Ovary (tissue), 3 donors: ENCODE measurements at regions not wholly inside any gene's neighbourhood (a gene's known extent, or its start where the extent isn't known, plus 50 kb on each side); places are given as distances from the start of the nearest gene placed in this dataset.
"Not testable (repeated sequence)": the region's sequence is repeated elsewhere in the genome, so short reads cannot be mapped to it uniquely, and the experiment has no call there.

Experiments
- CTCF ChIP-seq, 3 donors: fragments of 450-650 bp in 2 of 3; fragments of 200-600 bp in 1 of 3; IDR thresholded peaks; one replicate each; pipeline versions ENCODE4 v1.5.1 to v1.8.0; 2016 to 2022; ENCODE audit warnings: antibody characterized with exemption in 3 of 3, mild to moderate bottlenecking in 1 of 3
- EP300 ChIP-seq: sonication (generic); formaldehyde crosslinking; IDR thresholded peaks from one replicate; pipeline ENCODE4 v1.6.1; 2017; ENCODE audit warnings: antibody characterized with exemption
- donor health status: DM: no; HTN: no; CAD: no.

- not testable (repeated sequence) for TF ChIP-seq CTCF (IDR thresholded peaks at IDR 0.05); EP300
These were observed 141.8 kb downstream of the COPRS start for GRCh38 chr17:31717251-31717650.
